Fibroblast of pulmonary artery (primary cell): ENCODE measurements at regions not wholly inside any gene's neighbourhood (a gene's known extent, or its start where the extent isn't known, plus 50 kb on each side); places are given as distances from the start of the nearest gene placed in this dataset.
"Not testable (repeated sequence)": the region's sequence is repeated elsewhere in the genome, so short reads cannot be mapped to it uniquely, and the experiment has no call there.

Experiments
- DNase-seq: peaks from one replicate; pipeline ENCODE4 v3.0.0-alpha.2; 2010; ENCODE audit warnings: low read depth
- H3K4me3 ChIP-seq: replicated peaks from 2 replicates; pipeline ENCODE4 v1.5.1; 2011; ENCODE audit warnings: low read depth, mild to moderate bottlenecking, control low read depth, low read length, moderate library complexity
- TF ChIP-seq, protein P1 (sequence below): IDR thresholded peaks from 2 replicates; pipeline ENCODE4 v1.5.1; 2011; ENCODE audit warnings: mild to moderate bottlenecking, control low read depth, low read length, inconsistent platforms; ENCODE audit errors: missing control alignments

GRCh38 chr6:16885411-16886160, 124.3 kb upstream of the ATXN1 start:
- TF ChIP-seq, protein P1, sequence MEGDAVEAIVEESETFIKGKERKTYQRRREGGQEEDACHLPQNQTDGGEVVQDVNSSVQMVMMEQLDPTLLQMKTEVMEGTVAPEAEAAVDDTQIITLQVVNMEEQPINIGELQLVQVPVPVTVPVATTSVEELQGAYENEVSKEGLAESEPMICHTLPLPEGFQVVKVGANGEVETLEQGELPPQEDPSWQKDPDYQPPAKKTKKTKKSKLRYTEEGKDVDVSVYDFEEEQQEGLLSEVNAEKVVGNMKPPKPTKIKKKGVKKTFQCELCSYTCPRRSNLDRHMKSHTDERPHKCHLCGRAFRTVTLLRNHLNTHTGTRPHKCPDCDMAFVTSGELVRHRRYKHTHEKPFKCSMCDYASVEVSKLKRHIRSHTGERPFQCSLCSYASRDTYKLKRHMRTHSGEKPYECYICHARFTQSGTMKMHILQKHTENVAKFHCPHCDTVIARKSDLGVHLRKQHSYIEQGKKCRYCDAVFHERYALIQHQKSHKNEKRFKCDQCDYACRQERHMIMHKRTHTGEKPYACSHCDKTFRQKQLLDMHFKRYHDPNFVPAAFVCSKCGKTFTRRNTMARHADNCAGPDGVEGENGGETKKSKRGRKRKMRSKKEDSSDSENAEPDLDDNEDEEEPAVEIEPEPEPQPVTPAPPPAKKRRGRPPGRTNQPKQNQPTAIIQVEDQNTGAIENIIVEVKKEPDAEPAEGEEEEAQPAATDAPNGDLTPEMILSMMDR = no peak
- H3K4me3 ChIP-seq = no peak overlapping the region
- DNase-seq = no peak

DNA sequence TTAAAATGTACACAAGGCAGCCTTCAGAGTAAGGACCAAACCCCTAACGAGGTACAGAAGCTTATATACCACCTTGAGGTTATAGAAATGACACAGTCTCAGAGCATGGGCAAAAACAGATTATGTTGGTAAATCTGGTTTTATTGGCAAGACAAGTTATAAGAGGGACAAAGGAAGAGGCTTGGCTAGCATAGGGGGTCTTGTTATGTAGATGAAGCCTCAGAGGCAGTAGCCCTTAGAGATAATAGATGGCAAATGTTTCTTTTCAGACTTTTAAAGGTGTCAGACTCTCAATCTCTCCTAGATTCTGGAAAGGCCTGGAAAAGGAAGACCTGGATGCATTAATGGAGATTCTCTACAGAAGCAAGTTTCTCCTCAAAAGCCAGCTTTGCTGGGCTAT, 123.3 kb upstream of the ATXN1 start:
- no peak for DNase-seq
- no peak overlapping the region for H3K4me3 ChIP-seq
- TF ChIP-seq, protein P1 = no peak

DNA sequence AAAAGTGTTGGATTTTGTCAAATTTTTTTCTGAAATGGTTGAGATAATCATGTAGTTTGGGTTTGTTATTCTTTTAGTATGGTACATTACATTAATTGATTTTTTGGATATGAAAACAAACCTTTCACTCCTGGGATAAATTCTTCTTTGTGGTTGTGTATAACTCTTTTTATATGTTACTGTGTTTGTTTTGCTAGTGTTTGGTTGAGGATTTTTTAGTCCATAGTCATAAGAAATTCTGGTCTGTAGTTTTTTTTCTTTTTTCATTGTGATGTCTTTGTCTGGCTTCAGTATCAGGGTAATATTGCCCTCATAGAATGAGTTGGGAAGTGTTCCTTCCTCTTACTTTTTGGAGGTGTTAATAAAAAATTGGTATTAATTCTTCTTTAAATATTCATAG, 122.2 kb upstream of the ATXN1 start:
- H3K4me3 ChIP-seq = no peak overlapping the region
- TF ChIP-seq, protein P1 = no peak
- DNase-seq = no peak

DNA sequence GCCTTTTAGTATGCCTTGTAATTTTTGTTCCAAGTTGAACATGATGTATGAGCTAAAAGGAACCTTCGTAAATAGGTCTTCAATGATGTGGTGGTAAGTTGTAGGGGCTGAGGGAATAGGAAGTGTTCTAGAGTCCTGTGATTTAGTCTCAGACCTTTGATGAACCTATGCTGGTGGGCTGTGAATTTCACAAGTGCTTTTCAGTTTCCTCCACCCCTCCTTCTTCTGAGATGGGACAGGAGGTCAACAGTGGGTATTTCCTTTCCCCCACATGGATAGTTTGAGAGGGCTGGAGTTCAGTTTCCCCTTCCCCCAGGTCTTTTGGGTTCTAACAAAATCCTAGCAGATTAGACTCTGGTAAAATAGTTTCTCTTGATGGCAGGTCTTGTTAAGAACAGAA, 121.0 kb upstream of the ATXN1 start:
- TF ChIP-seq, protein P1 = no peak
- H3K4me3 ChIP-seq = no peak overlapping the region
- no peak for DNase-seq

- not testable (repeated sequence) for DNase-seq, H3K4me3 ChIP-seq
These were observed 115.6 kb upstream of the ATXN1 start for GRCh38 chr6:16876852-16877251.

DNA sequence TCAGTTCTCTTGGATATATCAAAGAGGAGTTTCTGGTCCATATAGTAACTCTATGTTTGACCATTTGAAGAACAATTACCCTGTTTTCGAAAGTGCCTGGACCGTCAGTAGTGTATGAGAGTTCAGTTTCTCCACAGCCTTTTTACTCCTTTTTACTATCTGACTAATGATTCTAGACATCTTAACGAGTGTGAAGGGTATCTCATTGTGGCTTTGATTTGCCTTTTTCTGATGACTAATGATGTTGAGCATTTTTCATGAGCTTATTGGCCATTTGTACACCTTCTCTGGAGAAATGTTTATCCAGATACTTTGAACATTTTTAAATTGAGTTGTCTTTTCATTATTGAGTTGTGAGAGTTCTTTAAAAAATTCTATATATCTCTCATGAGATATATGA, 114.9 kb upstream of the ATXN1 start:
- no peak overlapping the region for H3K4me3 ChIP-seq
- DNase-seq = no peak
- TF ChIP-seq, protein P1 = no peak

DNA sequence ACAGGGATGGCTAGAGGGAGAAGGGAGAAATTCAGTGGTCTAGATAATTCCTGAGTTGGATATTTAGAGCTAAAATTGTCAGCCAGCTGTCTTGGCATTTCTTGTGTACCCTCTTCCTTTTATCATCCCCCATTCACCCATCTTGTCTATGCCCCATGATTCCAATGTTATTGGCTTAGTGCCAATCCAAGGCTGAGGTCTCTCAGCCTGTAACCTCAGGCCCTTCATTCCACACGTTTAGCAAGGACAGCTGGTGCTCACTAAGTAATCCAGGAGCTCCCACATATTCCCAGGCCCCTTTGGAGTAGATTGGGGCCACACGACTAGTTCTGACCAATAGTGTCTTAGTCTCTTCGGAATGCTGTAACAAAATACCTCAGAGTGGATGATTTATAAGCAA, 112.4 kb upstream of the ATXN1 start:
- DNase-seq = no peak
- TF ChIP-seq, protein P1 = no peak
- no peak overlapping the region for H3K4me3 ChIP-seq
